Left hindlimb (tissue), 1 donor: ENCODE measurements at regions not wholly inside any gene's neighbourhood (a gene's known extent, or its start where the extent isn't known, plus 50 kb on each side); places are given as distances from the start of the nearest gene placed in this dataset.

Experiments used
- DNase-seq: peaks from one replicate; pipeline ENCODE4 v3.0.0-alpha.2; 2018

DNA sequence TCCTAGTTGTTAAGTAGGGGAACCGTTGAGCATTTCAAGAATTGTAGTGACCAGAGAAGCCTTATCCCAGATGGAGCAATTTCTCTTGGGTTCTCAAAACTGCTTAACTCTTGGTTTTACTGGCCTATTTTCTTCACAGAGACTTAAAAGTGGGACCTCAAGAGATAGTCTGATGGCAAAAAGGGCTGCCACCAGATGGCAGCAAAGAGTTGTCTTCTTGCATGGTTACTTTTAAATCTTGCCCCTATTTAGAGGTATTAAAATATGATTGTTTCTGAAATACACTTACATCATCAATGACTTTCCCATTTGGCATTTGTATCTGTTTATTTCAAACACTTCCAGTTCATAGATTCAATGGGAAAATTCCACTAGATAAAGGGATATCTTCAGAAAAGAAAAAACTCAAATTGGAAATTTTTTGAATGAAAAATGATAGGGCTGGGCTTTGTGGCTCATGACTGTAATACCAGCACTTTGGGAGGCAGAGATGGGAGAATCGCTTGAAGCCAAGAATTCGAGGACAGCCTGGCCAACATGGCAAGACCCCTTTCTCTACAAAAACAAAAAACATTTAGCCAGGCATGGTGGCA, 69.9 kb upstream of the CNTN1 start:
- peak; percentile 31 for DNase-seq

GRCh38 chr12:40632171-40632570, 60.1 kb upstream of the CNTN1 start:
- DNase-seq: no peak

DNA sequence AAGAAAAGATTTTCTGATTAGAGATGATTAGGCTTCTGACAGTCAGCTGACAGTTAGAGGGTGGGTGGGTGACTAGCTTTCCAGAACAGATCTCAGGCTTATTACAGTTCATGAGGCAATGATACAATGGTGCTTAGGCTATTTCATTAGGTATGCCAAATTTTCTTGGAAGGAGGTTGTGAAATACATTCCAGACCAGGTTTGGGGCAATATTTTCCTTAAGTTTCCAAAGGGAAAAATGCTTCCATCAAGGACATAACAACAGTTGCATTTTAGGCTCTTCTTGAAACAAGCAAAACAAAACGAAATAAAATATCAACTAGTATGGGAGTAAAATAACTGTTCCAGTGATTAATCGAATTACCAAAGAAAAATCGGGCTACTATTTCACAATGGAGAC, 59.3 kb upstream of the CNTN1 start:
- DNase-seq: no peak

DNA sequence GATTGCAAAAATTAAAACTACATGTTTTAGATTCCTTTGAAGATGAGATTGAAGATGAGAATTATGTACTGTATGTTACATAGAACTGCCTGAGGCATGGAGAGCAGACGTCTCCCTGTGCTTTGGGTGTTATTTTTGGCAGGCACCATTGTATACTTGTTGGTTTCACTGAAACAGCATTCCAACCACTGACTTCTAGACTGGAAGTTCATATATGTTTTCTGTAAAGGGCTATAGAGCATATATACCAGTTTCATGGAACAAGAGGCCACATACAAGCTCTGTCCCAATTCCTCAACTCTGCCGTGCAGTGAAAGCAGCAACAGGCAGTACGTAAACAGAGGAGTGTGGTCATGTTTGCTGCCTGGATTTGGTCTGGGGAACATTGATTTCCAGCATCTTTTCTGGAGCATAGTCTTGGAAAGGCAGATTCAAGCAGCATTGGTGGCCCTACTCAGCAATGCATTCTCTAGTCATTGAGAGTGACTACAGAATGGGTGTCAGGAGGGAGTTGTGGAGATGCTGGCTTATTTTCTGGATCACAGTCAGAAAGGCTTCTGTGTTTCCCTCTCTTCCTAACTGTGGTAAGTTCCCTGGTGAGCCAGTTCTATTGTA, 57.6 kb upstream of the CNTN1 start:
- no peak for DNase-seq

- no peak for DNase-seq
Observed at GRCh38 chr12:40635141-40635731, 57.0 kb upstream of the CNTN1 start.
